GM23338 (cell line): ENCODE measurements at regions not wholly inside any gene's neighbourhood (a gene's known extent, or its start where the extent isn't known, plus 50 kb on each side); places are given as distances from the start of the nearest gene placed in this dataset.

Experiments used
- ATAC-seq: fragments of 200-7000 bp; cut with Tn5 transposase; 3 replicates; pipeline ENCODE4 v1.9.1; 2020
- DNase-seq: peaks from one replicate; pipeline ENCODE4 v3.0.0-alpha.2; 2015; ENCODE audit warnings: low spot score
- H2AFZ ChIP-seq: fragments of 200-600 bp; sonication (generic); 2 replicates; pipeline ENCODE4 v1.8.0; 2016; ENCODE audit warnings: antibody characterized with exemption, mild to moderate bottlenecking, moderate library complexity
- H3F3A ChIP-seq: fragments of 200-600 bp; sonication (generic); replicated peaks from 2 replicates; pipeline ENCODE4 v1.8.0; 2017; ENCODE audit warnings: antibody characterized with exemption, mixed run types, low read depth
- H3K27ac ChIP-seq: fragments of 200-600 bp; sonication (generic); 2 replicates; pipeline ENCODE4 v1.6.1; 2016; ENCODE audit warnings: low read depth
- H3K27me3 ChIP-seq: fragments of 200-600 bp; sonication (generic); 2 replicates; pipeline ENCODE4 v1.8.0; 2016; ENCODE audit warnings: mild to moderate bottlenecking, mixed run types, moderate library complexity; ENCODE audit not compliant: insufficient read depth
- H3K36me3 ChIP-seq: fragments of 200-600 bp; sonication (generic); 2 replicates; pipeline ENCODE4 v1.8.0; 2016; ENCODE audit warnings: mild to moderate bottlenecking; ENCODE audit not compliant: insufficient read depth
- H3K4me1 ChIP-seq: fragments of 200-600 bp; sonication (generic); 2 replicates; pipeline ENCODE4 v1.8.0; 2016; ENCODE audit warnings: mild to moderate bottlenecking, moderate library complexity; ENCODE audit not compliant: insufficient read depth
- H3K4me2 ChIP-seq: fragments of 200-600 bp; sonication (generic); 2 replicates; pipeline ENCODE4 v1.7.1; 2017; ENCODE audit warnings: mixed run types
- H3K4me3 ChIP-seq: fragments of 200-600 bp; sonication (generic); 2 replicates; pipeline ENCODE4 v1.6.1; 2016; ENCODE audit warnings: mixed run types
- H3K79me2 ChIP-seq: fragments of 200-600 bp; sonication (generic); replicated peaks from 2 replicates; pipeline ENCODE4 v1.8.0; 2017; ENCODE audit warnings: mild to moderate bottlenecking; ENCODE audit not compliant: insufficient read depth
- H3K9me2 ChIP-seq: fragments of 200-600 bp; sonication (generic); 2 replicates; pipeline ENCODE4 v1.8.0; 2017; ENCODE audit not compliant: insufficient read depth
- H4K20me1 ChIP-seq: fragments of 200-600 bp; sonication (generic); replicated peaks from 2 replicates; pipeline ENCODE4 v1.8.0; 2017; ENCODE audit warnings: mild to moderate bottlenecking; ENCODE audit not compliant: insufficient read depth
- H3K27ac Mint-ChIP-seq: 2 replicates; pipeline ENCODE4 v1.8.0; 2020; ENCODE audit warnings: inconsistent platforms, mild to moderate bottlenecking, moderate library complexity, mixed read lengths
- H3K27me3 Mint-ChIP-seq: 3 replicates; pipeline ENCODE4 v1.8.0; 2022; ENCODE audit warnings: low read depth, mild to moderate bottlenecking, moderate library complexity, mixed read lengths, inconsistent platforms; ENCODE audit not compliant: insufficient read depth, poor library complexity
- H3K36me3 Mint-ChIP-seq: 3 replicates; pipeline ENCODE4 v1.8.0; 2021; ENCODE audit warnings: low read depth, mild to moderate bottlenecking, inconsistent platforms, moderate library complexity, mixed read lengths
- H3K4me1 Mint-ChIP-seq: 3 replicates; pipeline ENCODE4 v1.8.0; 2020; ENCODE audit warnings: mild to moderate bottlenecking, inconsistent platforms, mixed read lengths
- H3K4me3 Mint-ChIP-seq: 3 replicates; pipeline ENCODE4 v1.8.0; 2021; ENCODE audit warnings: moderate library complexity, mild to moderate bottlenecking, inconsistent platforms, mixed read lengths
- H3K9me3 Mint-ChIP-seq: 3 replicates; pipeline ENCODE4 v1.8.0; 2020; ENCODE audit warnings: moderate library complexity, mild to moderate bottlenecking, inconsistent platforms, mixed read lengths
- EZH2 ChIP-seq: fragments of 200-600 bp; sonication (generic); IDR thresholded peaks from one replicate; pipeline ENCODE4 v1.8.0; 2017; ENCODE audit warnings: antibody characterized with exemption, mild to moderate bottlenecking, low read depth; ENCODE audit not compliant: unreplicated experiment
- EZH2phosphoT487 ChIP-seq: fragments of 200-600 bp; sonication (generic); IDR thresholded peaks from one replicate; pipeline ENCODE4 v1.8.1; 2018; ENCODE audit warnings: antibody characterized with exemption; ENCODE audit not compliant: unreplicated experiment
- JUNB ChIP-seq: IDR thresholded peaks from one replicate; pipeline ENCODE4 v1.6.1; 2016; ENCODE audit warnings: antibody characterized with exemption; ENCODE audit not compliant: unreplicated experiment
- NANOG ChIP-seq: IDR thresholded peaks from 2 replicates; pipeline ENCODE4 v1.6.1; 2016; ENCODE audit warnings: antibody characterized with exemption, borderline replicate concordance
- STAT1 ChIP-seq: IDR thresholded peaks from one replicate; pipeline ENCODE4 v1.6.1; 2016; ENCODE audit warnings: antibody characterized with exemption; ENCODE audit not compliant: unreplicated experiment
- ZNF114 ChIP-seq: fragments of 250-450 bp; sonication (Bioruptor Pico); IDR thresholded peaks from 2 replicates; pipeline ENCODE4 v1.5.0; 2020; ENCODE audit warnings: mild to moderate bottlenecking, moderate library complexity
- ZNF331 ChIP-seq: fragments of 250-450 bp; sonication (Bioruptor Pico); IDR thresholded peaks from 2 replicates; pipeline ENCODE4 v1.5.0; 2020; ENCODE audit warnings: low read depth, mild to moderate bottlenecking, moderate library complexity
- TF ChIP-seq, protein P1 (sequence below): IDR thresholded peaks from one replicate; pipeline ENCODE4 v1.6.1; 2018; ENCODE audit warnings: antibody characterized with exemption; ENCODE audit not compliant: unreplicated experiment

DNA sequence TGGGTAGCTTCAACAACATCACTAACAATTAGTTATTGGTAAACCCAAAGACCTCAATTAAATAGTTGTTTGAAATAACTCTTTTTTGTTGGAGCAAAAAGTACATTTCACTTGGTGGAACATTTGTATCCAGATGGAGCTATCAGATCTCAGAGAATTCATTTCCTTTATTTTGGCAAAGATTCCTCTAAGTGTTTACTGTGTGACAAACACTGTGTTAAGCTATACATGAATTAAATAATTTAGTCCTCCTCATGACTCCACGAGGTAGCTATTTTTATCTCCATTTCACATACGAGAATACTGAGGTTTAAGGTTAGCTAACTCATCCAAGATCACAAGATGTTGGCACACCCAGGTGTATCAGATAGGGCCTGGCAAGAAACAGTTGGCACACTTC is 104.0 kb upstream of the IMMP2L start:
- no peak overlapping the region for H3K27ac Mint-ChIP-seq
- no peaks in the 10 kb centered on the region for H3K9me3 Mint-ChIP-seq
- peaks cover 15% of the 10 kb centered on the region for H3K4me1 Mint-ChIP-seq
- Histone ChIP-seq H3K27ac (no peak overlapping the region), H3K36me3 (no peaks in the 10 kb centered on the region), H3K27me3 (no peaks in the 10 kb centered on the region), H3K4me3 (no peak overlapping the region), H4K20me1 (no peaks in the 10 kb centered on the region), H3K79me2 (no peaks in the 10 kb centered on the region), H3K4me2 (no peak overlapping the region), H3F3A (no peaks in the 10 kb centered on the region), H2AFZ (no peak overlapping the region), H3K4me1 (peaks cover 10% of the 10 kb centered on the region), H3K9me2 (peaks cover 3% of the 10 kb centered on the region; the same call in 1 of the 2 replicates)
- H3K4me3 Mint-ChIP-seq = no peak overlapping the region
- ATAC-seq (no peak), DNase-seq (no peak)
- peaks cover 5% of the 10 kb centered on the region for H3K27me3 Mint-ChIP-seq
- TF ChIP-seq NANOG (no peak), STAT1 (no peak), ZNF114 (no peak)
- TF ChIP-seq, protein P1, sequence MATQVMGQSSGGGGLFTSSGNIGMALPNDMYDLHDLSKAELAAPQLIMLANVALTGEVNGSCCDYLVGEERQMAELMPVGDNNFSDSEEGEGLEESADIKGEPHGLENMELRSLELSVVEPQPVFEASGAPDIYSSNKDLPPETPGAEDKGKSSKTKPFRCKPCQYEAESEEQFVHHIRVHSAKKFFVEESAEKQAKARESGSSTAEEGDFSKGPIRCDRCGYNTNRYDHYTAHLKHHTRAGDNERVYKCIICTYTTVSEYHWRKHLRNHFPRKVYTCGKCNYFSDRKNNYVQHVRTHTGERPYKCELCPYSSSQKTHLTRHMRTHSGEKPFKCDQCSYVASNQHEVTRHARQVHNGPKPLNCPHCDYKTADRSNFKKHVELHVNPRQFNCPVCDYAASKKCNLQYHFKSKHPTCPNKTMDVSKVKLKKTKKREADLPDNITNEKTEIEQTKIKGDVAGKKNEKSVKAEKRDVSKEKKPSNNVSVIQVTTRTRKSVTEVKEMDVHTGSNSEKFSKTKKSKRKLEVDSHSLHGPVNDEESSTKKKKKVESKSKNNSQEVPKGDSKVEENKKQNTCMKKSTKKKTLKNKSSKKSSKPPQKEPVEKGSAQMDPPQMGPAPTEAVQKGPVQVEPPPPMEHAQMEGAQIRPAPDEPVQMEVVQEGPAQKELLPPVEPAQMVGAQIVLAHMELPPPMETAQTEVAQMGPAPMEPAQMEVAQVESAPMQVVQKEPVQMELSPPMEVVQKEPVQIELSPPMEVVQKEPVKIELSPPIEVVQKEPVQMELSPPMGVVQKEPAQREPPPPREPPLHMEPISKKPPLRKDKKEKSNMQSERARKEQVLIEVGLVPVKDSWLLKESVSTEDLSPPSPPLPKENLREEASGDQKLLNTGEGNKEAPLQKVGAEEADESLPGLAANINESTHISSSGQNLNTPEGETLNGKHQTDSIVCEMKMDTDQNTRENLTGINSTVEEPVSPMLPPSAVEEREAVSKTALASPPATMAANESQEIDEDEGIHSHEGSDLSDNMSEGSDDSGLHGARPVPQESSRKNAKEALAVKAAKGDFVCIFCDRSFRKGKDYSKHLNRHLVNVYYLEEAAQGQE = no peak
- H3K36me3 Mint-ChIP-seq = no peaks in the 10 kb centered on the region; the same call in 2 of the 3 replicates

DNA sequence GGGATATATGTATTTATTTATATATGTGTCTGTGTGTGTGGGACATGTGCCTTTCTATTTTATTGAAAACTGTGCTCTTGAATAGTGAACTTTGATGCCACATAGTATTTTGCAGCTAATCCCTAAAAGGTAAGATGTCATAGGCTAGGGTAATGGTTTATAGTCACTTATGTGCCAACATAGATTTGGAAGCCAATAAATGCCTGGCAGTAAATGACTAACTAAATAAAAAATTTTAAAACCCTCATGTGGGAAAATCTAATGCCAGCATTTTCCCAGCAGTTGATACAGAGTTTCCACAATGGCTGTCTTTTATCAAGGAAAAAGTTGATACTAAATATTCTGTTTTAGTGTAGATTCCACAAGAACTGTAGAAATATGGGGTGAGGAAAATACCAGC is 101.5 kb upstream of the IMMP2L start:
- Mint-ChIP-seq H3K27ac (no peak overlapping the region), H3K27me3 (peaks cover 5% of the 10 kb centered on the region), H3K4me3 (no peak overlapping the region), H3K36me3 (no peaks in the 10 kb centered on the region; the same call in 2 of the 3 replicates), H3K4me1 (peaks cover 12% of the 10 kb centered on the region), H3K9me3 (no peaks in the 10 kb centered on the region)
- Histone ChIP-seq H3K9me2 (peaks cover 7% of the 10 kb centered on the region), H4K20me1 (no peaks in the 10 kb centered on the region), H3F3A (no peaks in the 10 kb centered on the region), H3K4me2 (no peak overlapping the region), H3K27me3 (no peaks in the 10 kb centered on the region), H3K27ac (no peak overlapping the region), H3K4me1 (no peaks in the 10 kb centered on the region), H3K36me3 (no peaks in the 10 kb centered on the region), H3K79me2 (no peaks in the 10 kb centered on the region), H3K4me3 (no peak overlapping the region), H2AFZ (no peak overlapping the region)
- DNase-seq = no peak
- no peak for TF ChIP-seq JUNB
- TF ChIP-seq ZNF331 (CRISPR knock-in tag) = no peak
- no peak for TF ChIP-seq NANOG
- TF ChIP-seq EZH2 = no peak
- no peak for TF ChIP-seq ZNF114
- no peak for TF ChIP-seq STAT1
- TF ChIP-seq EZH2phosphoT487 = no peak
- ATAC-seq = no peak
